GM06990 (cell line): ENCODE measurements at regions not wholly inside any gene's neighbourhood (a gene's known extent, or its start where the extent isn't known, plus 50 kb on each side); places are given as distances from the start of the nearest gene placed in this dataset.
"Not testable (repeated sequence)": the region's sequence is repeated elsewhere in the genome, so short reads cannot be mapped to it uniquely, and the experiment has no call there.

Experiments used
- DNase-seq: peaks from one replicate; pipeline ENCODE4 v3.0.0-alpha.2; 2011; ENCODE audit not compliant: insufficient read length; ENCODE audit errors: extremely low read depth
- H3K27me3 ChIP-seq: replicated peaks from 2 replicates; pipeline ENCODE4 v1.6.0; 2011; ENCODE audit warnings: low read length; ENCODE audit not compliant: control insufficient read depth, insufficient read depth
- H3K36me3 ChIP-seq: 2 replicates; pipeline ENCODE4 v1.5.1; 2011; ENCODE audit warnings: low read length; ENCODE audit not compliant: control insufficient read depth, insufficient read depth
- H3K4me3 ChIP-seq: replicated peaks from 2 replicates; pipeline ENCODE4 v1.5.1; 2011; ENCODE audit warnings: low read depth, mild to moderate bottlenecking, control low read depth, low read length
- CTCF ChIP-seq: IDR thresholded peaks from 2 replicates; pipeline ENCODE4 v1.5.1; 2011; ENCODE audit warnings: low read length, control low read depth, mild to moderate bottlenecking, inconsistent platforms; ENCODE audit not compliant: insufficient read depth, poor library complexity, severe bottlenecking

- H3K36me3 ChIP-seq, result no peaks in the 10 kb centered on the region
- no peak overlapping the region for H3K4me3 ChIP-seq
- DNase-seq, result no peak
- no peak for TF ChIP-seq CTCF
- H3K27me3 ChIP-seq, result peaks cover 5% of the 10 kb centered on the region
Measured at GRCh38 chr15:69559440-69560190, 107.0 kb downstream of the RPLP1 start.

DNA sequence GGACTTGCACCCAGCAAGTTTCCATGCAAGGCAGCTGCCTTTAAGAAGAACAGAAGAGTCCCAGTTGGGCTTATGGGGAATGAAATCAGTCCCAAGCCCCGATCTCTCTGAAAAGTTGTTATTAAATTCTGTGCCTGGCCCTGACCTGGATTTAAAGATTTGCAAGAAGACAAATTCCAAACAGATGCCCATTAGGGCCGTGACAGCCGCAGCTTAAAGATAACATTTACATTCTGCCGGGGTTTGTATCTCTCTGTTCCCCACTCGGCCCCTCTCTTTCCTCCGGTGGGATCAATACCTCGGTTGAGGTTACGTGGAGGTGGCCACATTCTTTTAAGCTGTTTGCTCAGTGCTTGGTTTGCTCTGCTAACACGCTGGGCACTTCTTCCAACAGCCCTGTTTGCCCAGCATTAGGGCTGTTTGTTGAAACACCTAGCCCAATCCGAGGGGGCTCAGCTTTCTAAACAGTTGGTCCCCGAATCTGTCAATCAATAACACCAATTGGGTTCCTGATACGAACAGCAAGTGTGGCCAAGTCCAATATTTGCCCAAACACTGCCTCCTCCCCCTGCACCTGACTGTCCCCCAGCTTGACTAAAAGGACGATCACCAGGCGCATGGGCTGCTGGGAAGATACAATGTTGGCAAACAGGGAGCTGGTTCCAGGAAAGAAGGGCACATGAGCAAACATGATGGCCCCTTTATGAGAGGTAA, 108.6 kb downstream of the RPLP1 start:
- no peak for DNase-seq
- Histone ChIP-seq H3K36me3 (no peaks in the 10 kb centered on the region), H3K27me3 (peaks cover 5% of the 10 kb centered on the region), H3K4me3 (no peak overlapping the region)
- TF ChIP-seq CTCF, result no peak

DNA sequence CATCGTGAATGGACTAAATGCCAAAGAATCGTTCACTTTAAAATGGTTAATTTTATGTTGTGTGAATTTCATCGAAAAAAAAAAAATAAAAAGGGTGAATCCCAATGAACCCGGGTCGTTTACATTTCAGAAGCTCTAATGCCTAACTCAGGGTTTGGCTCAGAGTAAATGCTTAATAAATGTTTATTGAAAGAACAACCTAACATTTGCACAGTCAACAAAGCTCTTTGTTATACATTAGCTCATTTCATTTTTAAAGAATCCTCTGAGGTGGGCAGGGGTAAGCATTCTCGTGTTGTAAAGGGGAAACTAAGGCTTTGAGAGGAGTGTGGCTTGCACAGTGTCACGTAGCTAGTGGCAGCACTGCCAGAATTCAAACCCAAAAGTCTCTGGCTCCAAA, 109.5 kb downstream of the RPLP1 start:
- H3K27me3 ChIP-seq, result peaks cover 5% of the 10 kb centered on the region
- DNase-seq, result no peak
- H3K4me3 ChIP-seq, result no peak overlapping the region
- no peak for TF ChIP-seq CTCF
- H3K36me3 ChIP-seq, result no peaks in the 10 kb centered on the region

- no peak for TF ChIP-seq CTCF
- DNase-seq, result no peak
- Histone ChIP-seq H3K27me3 (peaks cover 5% of the 10 kb centered on the region), H3K36me3 (no peaks in the 10 kb centered on the region), H3K4me3 (no peak overlapping the region)
Measured at GRCh38 chr15:69562564-69562963, 109.9 kb downstream of the RPLP1 start.

DNA sequence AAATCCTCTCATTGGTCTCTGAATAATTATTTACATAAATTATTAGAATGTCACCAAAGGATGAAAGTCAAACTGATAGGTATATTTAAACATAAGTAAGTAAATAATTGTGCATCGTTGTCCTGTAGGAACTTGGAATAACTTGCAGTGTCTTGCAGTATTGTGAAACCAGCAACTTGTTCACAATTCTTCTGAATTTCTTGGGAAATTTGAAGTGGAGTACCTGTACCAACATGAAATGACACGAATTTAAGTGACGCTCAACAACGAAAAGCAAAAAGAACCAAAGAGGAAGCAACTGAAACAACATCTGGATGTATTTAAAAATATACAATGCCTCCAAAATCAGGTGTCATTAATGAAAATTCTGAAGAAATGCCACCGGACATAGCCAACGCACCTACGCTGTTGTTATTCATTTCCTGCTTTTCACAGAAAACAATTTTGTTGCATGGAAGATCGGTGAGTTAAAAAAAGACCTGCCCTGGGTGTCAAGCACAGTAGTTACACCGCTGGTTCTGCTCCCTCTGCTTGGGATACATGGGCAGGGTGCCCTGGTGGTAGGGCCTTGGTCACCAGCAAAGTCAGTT, 112.5 kb downstream of the RPLP1 start:
- H3K27me3 ChIP-seq, result peaks cover 5% of the 10 kb centered on the region
- DNase-seq, result no peak
- TF ChIP-seq CTCF, result no peak
- no peaks in the 10 kb centered on the region for H3K36me3 ChIP-seq
- no peak overlapping the region for H3K4me3 ChIP-seq

- DNase-seq, H3K4me3 ChIP-seq: not testable (repeated sequence)
Measured at GRCh38 chr15:69567238-69567760, 114.7 kb downstream of the RPLP1 start.

More at GRCh38 chr15:69567238-69567760, 114.7 kb downstream of the RPLP1 start:
- H3K27me3 ChIP-seq, H3K36me3 ChIP-seq: not testable (repeated sequence)
